CD1c-positive myeloid dendritic cell (primary cell): ENCODE measurements at regions not wholly inside any gene's neighbourhood (a gene's known extent, or its start where the extent isn't known, plus 50 kb on each side); places are given as distances from the start of the nearest gene placed in this dataset.
"Not testable (repeated sequence)": the region's sequence is repeated elsewhere in the genome, so short reads cannot be mapped to it uniquely, and the experiment has no call there.

Experiments used
- DNase-seq: peaks from one replicate; pipeline ENCODE4 v3.0.0-alpha.2; 2016; ENCODE audit errors: extremely low spot score

DNA sequence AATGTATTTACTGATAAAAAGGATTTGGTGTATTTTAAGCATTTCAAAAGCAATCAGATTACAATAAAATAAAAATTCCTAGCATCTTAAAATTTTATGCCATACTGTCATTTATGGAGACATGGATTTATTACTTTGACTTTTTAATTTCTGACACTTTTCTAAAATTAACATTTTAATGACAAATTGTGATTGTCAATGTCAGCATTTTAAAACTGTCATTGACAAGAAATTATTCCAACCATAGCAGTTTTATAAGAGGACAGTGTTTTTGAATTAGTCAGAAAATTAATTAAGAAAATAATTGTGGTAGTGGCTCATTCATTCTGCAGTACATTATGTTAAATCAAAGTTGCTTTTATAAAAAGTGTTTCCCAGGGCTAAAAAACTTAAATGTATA lies 1954.4 kb downstream of the ARAP2 start:
- DNase-seq = no peak

DNA sequence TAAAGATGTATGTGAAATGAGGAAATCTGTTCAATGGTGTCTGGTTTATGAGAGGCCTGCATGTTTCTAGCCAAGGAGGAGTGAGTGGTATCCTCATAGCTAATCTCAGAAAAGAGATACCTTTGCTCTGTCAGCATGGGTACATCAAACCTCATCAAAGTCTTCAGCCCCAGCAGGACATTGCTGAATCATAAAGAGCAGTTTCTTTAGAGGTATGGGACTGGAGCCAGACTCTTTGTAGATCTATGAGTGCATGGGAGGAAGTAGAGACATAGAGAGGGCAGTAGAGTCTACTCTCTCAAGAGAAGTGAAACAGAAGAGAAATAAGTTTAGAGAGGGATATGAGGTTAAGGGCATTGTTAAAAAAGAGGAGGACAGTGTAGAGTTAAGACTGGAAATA lies 1950.9 kb downstream of the ARAP2 start:
- no peak for DNase-seq

DNA sequence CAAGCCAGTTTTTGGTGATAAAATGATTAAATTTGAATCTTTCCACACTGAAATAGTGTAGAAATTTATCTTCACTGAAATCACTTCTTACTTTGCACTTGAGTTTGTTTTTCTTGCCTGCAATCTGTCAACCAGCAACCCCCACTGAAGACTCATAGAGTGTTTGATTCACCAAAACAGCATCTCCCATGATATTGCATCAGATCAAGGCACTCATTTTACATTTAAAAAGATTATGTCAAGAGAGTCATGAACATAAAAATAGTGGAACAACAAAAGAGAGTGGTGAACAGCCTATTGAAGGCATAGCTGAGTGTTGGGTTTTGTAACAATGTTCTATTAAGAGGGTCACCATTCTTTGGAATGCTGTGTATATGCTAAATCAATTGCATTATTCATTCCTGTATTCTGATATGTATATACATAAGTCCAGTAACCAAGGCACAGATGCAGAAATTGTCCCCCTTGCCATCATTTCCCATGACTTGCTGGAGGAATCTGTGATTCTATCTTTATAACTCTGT lies 1934.9 kb downstream of the ARAP2 start:
- no peak for DNase-seq

DNA sequence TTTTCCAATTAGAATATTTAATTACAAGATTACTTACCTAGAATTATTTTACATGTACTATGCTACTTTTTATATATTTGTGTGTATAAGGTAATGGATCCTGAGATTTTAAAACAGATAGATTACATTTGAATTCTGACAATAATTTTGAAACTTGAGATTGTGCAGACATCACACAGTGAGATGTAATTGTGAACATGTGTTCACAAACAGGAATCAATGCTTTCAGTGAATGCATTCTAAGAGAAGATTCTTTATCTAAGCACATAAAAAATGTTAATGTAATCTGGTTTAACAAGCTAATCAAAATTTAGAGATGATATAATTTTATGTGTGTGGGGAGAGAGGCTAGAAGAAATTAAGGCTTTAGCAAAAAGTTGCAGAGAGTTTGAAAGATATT lies 1925.5 kb downstream of the ARAP2 start:
- DNase-seq = no peak

DNA sequence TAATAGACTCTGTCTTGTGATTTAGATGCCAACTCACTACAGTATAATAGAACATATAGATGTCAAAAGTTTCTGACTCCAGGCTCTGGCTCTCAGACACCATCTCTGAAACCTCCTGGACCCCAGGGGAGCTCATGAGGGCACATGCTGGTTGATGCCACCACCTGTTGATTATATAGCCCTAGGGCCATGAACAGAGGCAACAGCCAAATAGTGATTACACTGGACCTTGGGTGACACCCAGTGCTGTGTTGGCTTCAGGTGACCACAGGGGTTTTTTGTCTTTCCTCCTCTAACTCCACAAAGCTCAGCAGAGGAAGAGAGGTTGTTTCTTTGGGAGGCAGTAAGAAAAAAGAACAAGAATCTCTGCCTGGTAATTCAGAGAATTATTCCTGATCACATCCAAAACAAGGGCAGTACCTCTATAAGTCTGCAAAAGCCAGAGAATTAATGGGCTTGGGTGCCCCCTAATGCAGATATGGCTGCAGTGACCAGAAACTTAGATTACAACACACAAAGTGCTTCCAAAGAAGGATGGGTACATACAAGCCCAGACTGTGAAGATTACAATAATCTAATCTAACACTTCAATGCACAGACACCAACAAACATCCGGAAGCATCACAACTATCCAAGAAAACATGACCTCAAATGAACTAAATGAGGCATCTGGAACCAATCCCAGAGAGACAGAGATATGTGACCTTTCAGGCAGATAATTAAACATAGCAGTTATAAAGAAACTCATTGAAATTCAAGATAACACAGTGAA lies 1920.6 kb downstream of the ARAP2 start:
- DNase-seq = no peak

DNA sequence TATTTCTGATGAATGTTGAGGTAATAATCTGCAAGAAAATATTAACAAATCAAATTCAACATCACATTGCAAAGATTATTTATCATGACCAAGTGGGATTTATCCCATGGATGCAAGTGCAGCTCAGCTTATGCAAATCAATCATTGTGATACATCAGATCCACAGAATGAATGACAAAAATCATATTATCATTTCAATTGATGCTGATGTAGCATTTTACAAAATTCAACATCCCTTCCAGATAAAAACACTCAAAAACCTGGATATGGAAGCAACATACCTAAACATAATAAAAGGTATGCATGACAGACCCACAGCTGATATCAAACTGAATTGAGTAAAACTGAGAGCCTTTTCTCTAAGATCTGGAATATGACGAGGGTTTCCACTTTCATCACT lies 1915.4 kb downstream of the ARAP2 start:
- DNase-seq = no peak

DNA sequence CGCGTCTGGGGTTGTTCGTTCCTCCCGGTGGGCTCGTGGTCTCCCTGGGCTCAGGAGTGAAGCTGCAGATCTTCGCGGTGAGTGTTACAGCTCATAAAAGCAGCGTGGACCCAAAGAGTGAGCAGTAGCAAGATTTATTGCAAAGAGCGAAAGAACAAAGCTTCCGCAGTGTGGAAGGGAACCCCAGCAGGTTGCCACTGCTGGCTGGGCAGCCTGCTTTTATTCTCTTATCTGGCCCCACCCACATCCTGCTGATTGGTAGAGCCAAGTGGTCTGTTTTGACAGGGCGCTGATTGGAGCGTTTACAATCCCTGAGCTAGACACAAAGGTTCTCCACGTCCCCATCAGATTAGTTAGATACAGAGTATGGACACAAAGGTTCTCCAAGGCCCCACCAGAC lies 1909.2 kb downstream of the ARAP2 start:
- not testable (repeated sequence) for DNase-seq

DNA sequence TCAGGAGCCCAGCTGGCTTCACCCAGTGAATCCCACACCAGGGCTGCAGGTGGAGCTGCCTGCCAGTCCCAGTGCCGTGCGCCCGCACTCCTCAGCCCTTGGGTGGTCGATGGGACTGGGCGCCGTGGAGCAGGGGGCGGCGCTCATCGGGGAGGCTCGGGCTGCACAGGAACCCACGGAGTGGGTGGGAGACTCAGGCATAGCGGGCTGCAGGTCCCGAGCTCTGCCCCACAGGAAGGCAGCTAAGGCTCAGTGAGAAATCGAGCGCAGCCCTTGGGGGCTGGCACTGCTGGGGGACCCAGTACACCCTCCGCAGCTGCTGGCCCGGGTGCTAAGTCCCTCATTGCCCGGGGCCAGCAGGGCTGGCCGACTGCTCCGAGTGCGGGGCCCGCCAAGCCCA lies 1908.8 kb downstream of the ARAP2 start:
- not testable (repeated sequence) for DNase-seq

DNA sequence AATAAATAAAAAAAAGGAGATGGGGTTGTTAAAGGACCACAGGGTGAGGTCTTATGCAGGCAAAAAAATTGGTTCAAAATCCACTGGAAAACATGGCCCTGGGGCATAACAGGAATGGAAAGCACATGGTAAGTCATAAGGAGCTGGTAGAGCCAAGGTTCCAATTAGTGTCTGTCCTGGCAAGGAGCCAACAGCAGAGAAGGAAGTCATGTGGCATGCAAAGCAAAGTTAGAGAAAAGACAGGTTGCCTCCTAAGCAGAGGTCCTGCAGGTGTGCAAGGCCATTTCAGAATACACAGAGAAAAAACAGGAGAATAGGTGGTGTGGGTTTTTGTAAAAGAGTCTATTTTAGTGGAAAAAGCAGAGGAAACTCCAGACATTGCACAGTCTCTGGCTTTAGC lies 1881.7 kb downstream of the ARAP2 start:
- DNase-seq = no peak

DNA sequence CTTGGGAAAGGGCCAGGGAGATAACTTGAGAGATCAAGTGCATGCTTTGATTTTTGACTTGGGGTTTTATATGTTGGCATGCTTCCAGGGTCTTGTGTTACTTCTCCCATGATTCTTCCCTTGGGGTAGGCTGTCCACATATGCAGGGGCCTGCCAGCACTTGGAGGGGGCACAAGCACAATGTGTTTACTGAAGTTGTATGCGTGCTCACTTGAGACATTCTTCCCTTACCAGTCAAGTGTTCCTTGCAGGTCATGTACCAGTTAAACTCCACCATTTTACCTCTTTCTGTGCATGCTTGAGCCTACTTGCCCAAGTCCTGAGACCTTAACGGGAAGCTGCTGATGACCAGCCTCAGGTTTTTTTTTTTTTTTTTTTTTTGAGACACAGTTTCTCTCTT lies 1880.5 kb downstream of the ARAP2 start:
- DNase-seq = no peak

DNA sequence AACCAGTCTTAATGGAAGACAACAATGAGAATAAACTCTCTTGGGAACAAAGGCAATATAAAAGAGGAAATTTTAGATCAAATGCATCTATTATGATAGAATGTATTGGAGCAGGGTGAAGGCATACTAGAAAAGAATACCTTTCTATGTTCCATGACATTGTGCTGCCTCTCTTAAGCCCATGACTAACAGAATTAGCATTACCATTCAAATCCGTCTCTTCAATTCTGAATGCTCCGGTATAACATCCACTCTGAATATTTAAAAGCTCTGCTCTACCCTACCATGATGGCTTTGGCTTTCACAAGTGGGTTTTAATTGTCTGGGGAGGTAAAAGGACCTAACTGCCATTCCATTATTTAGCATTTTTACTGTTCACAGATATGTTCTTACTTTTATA lies 1878.4 kb downstream of the ARAP2 start:
- DNase-seq = no peak

DNA sequence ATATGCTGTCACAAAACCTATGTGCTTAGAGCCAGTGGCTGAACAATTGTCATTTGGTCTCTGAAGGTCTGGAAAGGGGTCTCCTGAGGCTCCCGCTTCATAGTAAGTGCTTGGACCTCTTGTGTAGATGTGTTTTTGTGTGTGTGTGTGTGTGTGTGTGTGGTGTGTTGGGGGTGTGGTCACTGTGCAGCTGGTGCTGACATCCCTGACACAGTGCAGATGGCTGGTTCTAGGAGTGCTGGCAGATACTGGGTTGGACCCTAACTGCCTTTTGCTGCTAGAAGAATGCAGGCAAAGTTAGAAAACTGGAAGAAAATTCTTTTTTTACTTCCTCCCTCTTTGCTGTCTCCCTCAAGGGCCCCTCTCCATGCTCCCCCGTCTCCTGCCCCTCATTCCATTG lies 1872.6 kb downstream of the ARAP2 start:
- no peak for DNase-seq

DNA sequence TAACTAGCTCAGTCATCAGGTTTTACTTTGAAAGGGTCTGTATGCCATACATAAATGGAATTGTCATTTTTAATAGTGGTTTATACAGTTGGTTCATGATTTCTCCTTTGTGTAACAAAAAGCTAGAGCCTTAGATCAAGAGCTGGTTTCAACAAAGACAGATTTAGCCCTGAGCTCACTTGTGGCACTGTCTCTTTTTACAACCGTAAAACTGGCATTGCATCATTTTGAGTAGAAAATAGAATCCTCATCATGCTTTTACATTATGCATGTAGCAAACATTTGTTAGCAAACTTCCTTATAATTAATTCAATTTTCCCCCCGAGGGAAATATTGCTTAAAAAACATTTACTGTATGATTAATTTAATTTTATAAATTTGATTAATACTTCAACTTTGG lies 1871.5 kb downstream of the ARAP2 start:
- no peak for DNase-seq

DNA sequence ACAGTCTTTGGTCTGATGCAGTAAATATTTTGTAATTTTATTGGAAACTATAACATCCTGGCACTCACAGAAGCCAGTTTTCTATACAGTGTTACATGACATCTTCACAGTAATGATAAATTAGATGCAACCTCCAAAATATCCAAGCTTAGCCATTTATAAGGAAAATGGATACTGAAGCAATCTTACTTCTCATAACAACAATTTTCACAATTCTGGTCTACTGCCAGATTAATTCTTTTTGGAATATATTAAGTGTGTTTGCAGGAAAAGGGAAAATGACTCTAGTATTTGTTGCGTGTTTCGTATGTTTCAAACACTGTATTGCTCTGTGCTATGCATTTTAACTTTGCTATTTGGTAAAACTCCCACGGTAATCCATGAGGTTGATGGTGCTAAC lies 1870.9 kb downstream of the ARAP2 start:
- DNase-seq = no peak

DNA sequence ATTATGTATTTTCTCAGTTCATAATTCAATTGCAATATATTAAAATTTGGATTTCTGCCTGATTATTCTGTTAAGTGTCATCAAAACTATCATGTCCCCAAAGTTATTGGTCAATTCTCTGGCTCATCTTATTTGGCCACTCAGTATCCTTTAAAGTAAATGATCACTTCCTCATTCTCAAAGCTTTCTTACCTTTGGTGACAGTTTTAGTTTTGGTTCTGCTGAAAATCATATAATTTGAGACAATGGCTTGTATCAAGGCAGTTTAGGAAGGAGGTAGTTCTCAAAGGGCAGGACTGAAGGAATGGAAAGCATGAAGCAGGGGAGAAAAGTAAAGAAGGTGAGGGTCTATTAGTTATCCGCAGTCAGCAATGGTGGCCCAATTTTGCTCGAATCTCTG lies 1832.1 kb downstream of the ARAP2 start:
- DNase-seq = no peak

DNA sequence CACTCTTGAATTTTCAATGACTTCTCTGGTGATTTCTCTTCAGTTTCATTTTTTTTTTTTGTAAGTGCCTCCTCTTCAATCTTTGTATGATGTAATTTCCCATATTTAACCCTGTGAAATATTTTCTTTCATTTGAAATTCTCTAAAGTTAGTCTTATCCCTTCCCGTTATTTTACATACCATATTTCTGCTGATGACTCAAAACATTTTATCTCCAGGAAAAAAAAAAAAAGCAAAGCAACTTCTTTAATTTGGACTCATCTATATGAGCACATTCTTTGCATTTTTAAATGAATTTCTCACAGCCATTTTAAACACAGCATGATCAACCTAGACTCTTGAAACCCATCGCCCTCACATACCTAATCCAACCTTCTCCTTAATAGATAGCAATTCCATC lies 1831.4 kb downstream of the ARAP2 start:
- no peak for DNase-seq

DNA sequence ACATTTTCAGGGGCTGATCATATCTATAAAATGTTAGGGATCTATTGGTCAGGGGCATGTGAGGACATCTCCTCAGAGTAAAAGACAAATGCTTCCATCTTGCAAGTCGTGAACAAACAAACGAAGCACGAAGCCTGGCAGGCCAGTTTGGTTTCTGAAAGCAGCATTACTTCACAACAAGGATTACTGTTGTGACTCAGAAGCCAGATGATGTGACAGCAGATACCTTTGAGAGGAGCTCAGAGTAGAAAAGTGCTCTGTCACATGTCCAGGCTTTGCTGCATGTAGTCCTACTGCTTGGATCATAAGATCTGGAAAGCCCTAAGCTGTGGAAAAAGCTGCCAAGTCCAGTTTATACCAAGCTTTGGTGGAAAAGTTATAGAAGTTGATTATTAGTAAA lies 1827.2 kb downstream of the ARAP2 start:
- no peak for DNase-seq

DNA sequence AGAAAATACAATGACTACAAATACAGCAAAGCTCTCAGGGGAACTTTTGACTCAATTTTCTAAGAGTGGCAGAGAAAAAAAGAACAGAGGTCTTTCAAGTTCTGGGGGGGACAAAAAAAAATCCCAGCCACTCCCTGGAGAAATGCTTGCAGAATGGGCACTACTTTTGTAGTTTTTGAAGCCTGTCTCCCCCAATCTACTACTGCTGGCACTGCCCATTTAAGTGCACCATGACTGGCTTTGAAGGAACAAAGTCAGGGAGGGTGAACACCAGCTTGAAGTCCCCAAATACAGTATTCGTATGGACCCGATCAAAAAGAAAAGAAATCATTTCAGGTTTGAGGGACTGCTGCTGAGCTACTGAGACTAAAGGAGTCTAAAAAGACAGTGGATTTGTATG lies 1824.4 kb downstream of the ARAP2 start:
- no peak for DNase-seq

DNA sequence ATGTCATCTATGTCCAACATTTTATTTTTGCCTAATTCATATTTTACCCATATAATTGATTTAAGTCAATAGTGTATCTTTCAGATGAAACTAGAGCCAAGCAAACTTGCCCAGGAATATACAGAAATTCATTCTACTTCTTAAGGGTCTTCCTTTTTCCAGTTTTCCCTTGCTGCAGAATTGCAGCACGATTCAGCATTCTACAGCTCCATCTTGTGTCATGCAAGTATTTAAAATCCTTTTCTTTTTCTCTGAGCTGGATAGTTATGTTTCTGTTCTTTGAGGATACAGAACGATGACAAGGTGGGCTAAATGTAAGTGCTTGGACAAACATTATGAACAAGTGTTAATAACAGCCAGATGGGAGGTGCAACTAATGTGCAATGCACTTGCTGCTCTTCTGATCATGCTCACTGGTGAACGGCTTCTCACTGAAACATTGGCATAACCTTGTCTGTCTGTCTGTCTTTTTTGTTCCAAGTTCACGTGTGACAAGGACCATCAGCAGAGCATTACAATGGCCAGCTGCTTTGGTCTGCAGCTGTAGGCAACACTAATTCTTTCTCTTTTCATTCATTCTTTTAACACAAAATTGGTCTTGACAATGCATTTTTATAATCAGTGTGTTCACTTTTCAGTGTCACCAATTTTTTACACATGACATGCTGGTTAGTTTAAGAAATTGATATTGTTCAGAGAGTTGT lies 1821.7 kb downstream of the ARAP2 start:
- DNase-seq = no peak

DNA sequence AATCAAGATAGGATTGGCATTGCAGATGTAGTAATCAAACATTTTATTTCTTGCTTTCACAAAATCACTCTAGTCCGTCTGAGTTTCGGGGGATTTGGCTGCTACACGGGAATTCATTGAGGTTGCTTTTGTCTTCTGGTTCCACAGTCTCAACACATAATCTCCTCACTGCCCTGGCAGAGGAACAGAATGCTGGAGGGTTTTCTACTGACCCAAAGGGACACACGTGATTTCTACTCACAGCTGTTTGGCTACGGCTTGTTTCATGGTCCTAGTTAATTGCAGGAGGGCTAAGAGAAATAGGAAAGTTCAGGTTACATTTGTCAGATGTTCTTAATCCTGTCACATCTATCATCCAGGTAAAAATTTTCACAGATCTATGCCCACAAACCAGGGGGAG lies 1811.6 kb downstream of the ARAP2 start:
- no peak for DNase-seq

DNA sequence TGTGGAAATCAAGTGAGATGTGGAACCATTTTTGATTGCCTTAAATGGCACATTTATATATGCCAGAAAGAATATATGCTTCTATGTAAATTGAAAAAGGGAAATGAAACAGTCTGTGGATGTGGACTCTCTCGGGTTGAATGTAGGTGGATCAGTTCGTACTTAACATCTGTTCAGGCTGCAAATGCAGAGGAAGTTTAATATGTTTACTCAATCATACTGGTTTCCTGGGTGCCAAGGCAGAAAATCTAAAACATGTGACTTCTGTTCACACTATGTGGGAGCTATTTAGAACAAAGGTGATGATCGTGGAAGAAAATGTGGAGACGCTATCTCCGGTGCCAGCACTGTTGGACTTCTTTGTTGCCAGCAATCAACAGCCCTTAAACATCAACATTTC lies 1809.9 kb downstream of the ARAP2 start:
- DNase-seq = peak; percentile 48

DNA sequence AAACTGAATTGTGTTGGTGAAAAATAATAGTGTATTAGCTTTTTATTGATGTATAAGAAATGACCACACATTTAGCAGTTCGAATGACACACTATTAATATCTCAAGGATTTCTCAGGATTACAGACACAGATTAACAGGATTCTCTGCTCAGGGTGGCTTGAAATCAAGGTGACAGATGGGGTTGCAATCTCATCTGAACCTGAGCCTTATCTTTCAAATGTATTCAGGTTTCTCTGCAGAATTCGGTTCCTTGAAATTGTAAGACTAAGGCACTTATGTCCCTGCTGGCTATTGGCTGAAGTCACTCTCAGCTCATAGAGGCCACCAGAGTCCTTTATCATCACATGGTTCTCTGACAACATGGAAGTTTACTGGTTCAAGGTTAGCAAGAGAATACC lies 1780.1 kb downstream of the ARAP2 start:
- DNase-seq = no peak

DNA sequence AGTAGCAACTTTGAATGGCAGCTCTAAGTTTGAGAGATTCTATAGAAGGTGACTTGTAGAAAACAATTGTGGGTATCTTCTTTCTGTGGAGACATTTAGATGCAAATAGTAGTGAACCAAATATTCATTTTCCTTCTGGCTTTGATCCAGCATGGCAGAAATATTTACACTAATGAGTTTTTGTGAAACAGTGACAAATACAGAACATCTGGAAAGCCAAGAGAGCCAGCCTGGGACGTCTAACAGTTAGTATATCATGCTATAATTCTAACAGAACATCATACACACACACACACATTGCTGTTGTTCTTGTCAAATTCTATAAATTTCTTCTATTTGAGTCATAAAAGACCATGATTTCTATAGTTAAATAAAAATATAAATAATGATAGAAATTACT lies 1777.9 kb downstream of the ARAP2 start:
- no peak for DNase-seq
